Stimulated activated CD4-positive, alpha-beta T cell treated with anti-CD3 and anti-CD28 coated beads, TNF-alpha, amount 100 ng/mL, for 48 hours (primary cell): ENCODE measurements at regions not wholly inside any gene's neighbourhood (a gene's known extent, or its start where the extent isn't known, plus 50 kb on each side); places are given as distances from the start of the nearest gene placed in this dataset.

ENCODE experiments used
- DNase-seq, 3 donors: peaks; one replicate each; pipeline ENCODE4 v3.0.0-alpha.2; 2020; ENCODE audit warnings: low read depth in 3 of 3

GRCh38 chr6:56715741-56716140 is 73.1 kb upstream of the DST start:
- no peak for DNase-seq

GRCh38 chr6:56714982-56715456 is 72.3 kb upstream of the DST start:
- no peak for DNase-seq

- DNase-seq: no peak
Observed at GRCh38 chr6:56714273-56714672, 71.6 kb upstream of the DST start.

- no peak for DNase-seq
Observed at GRCh38 chr6:56713254-56713672, 70.6 kb upstream of the DST start.

- no peak for DNase-seq
Observed at GRCh38 chr6:56710967-56711366, 68.3 kb upstream of the DST start.

GRCh38 chr6:56709650-56710049 is 67.0 kb upstream of the DST start:
- DNase-seq: no peak

- no peak for DNase-seq
Observed at GRCh38 chr6:56708810-56709597, 66.3 kb upstream of the DST start.

- no peak for DNase-seq
Observed at GRCh38 chr6:56706981-56707726, 64.5 kb upstream of the DST start.

GRCh38 chr6:56699066-56699654 is 56.5 kb upstream of the DST start:
- DNase-seq: no peak

GRCh38 chr6:56695702-56696101 is 53.0 kb upstream of the DST start:
- DNase-seq: no peak

- DNase-seq: no peak
Observed at GRCh38 chr6:56694002-56694401, 51.3 kb upstream of the DST start.

GRCh38 chr6:56693246-56693607 is 50.5 kb upstream of the DST start:
- DNase-seq: no peak

- DNase-seq: no peak
Observed at GRCh38 chr6:56692523-56693245, 50.0 kb upstream of the DST start.
